Femur (tissue), 1 donor: ENCODE measurements at regions not wholly inside any gene's neighbourhood (a gene's known extent, or its start where the extent isn't known, plus 50 kb on each side); places are given as distances from the start of the nearest gene placed in this dataset.
"Not testable (repeated sequence)": the region's sequence is repeated elsewhere in the genome, so short reads cannot be mapped to it uniquely, and the experiment has no call there.

ENCODE experiments used
- DNase-seq: peaks from one replicate; pipeline ENCODE4 v3.0.0-alpha.2; 2017

- no peak for DNase-seq
Observed at GRCh38 chr14:30227436-30227835, 299.8 kb upstream of the PRKD1 start.

GRCh38 chr14:30227876-30228275 lies 300.2 kb upstream of the PRKD1 start:
- DNase-seq, result peak; percentile 22

- no peak for DNase-seq
Observed at GRCh38 chr14:30230719-30231118, 303.1 kb upstream of the PRKD1 start.

GRCh38 chr14:30234966-30235365 lies 307.3 kb upstream of the PRKD1 start:
- DNase-seq, result no peak

GRCh38 chr14:30235485-30235884 lies 307.8 kb upstream of the PRKD1 start:
- DNase-seq, result no peak

GRCh38 chr14:30238936-30239335 lies 311.3 kb upstream of the PRKD1 start:
- no peak for DNase-seq

GRCh38 chr14:30240018-30240417 lies 312.4 kb upstream of the PRKD1 start:
- DNase-seq, result no peak

- DNase-seq, result no peak
Observed at GRCh38 chr14:30240685-30241084, 313.0 kb upstream of the PRKD1 start.

GRCh38 chr14:30242744-30243143 lies 315.1 kb upstream of the PRKD1 start:
- no peak for DNase-seq

GRCh38 chr14:30243207-30243606 lies 315.6 kb upstream of the PRKD1 start:
- DNase-seq, result no peak

GRCh38 chr14:30243805-30244204 lies 315.2 kb upstream of the G2E3 start:
- no peak for DNase-seq

- DNase-seq, result not testable (repeated sequence)
Observed at GRCh38 chr14:30244348-30244747, 314.6 kb upstream of the G2E3 start.

- no peak for DNase-seq
Observed at GRCh38 chr14:30251017-30251416, 307.9 kb upstream of the G2E3 start.

GRCh38 chr14:30251557-30252100 lies 307.3 kb upstream of the G2E3 start:
- no peak for DNase-seq

GRCh38 chr14:30252151-30252550 lies 306.8 kb upstream of the G2E3 start:
- no peak for DNase-seq

- no peak for DNase-seq
Observed at GRCh38 chr14:30252783-30253674, 305.9 kb upstream of the G2E3 start.

- no peak for DNase-seq
Observed at GRCh38 chr14:30256627-30257026, 302.3 kb upstream of the G2E3 start.

- no peak for DNase-seq
Observed at GRCh38 chr14:30257946-30258661, 300.9 kb upstream of the G2E3 start.

- DNase-seq, result no peak
Observed at GRCh38 chr14:30260833-30261607, 297.9 kb upstream of the G2E3 start.

GRCh38 chr14:30264161-30264560 lies 294.8 kb upstream of the G2E3 start:
- DNase-seq, result no peak

- no peak for DNase-seq
Observed at GRCh38 chr14:30266290-30266689, 292.7 kb upstream of the G2E3 start.

GRCh38 chr14:30267141-30267540 lies 291.8 kb upstream of the G2E3 start:
- DNase-seq, result no peak
